ENCODE measurements at regions not wholly inside any gene's neighbourhood (a gene's known extent, or its start where the extent isn't known, plus 50 kb on each side); places are given as distances from the start of the nearest gene placed in this dataset.

DNA sequence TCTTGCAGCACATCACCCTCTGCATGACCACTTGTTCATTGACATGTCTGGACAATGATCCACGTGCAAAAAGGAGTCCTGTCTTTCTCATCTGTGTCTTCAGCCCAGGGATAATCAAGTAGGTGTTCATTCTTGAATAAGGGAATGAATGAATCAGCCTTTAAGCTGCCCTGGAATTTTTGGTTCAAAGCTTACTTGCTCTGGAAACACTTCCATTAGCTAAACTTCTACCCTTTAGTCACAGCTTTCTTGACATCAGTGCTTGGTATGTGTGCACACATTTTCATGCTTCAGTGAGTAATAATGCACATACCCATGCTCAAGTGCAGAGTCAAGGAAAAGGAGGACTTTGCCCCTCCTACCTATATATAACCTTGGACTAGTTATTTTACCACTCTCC is 103.0 kb upstream of the CDH13 start:
- Histone ChIP-seq H3K4me1 (no peaks in the 10 kb centered on the region), H3K27me3 (no peaks in the 10 kb centered on the region), H3K9me3 (peaks cover 0 to 3% (median 0%) of the 10 kb centered on the region in 4 donors), H3K4me3 (no peak overlapping the region), H3K36me3 (no peaks in the 10 kb centered on the region), H3K27ac (no peak overlapping the region)
- intact Hi-C loops (cut with DNase I) = no loop called here
- TF ChIP-seq POLR2A (IDR thresholded peaks at IDR 0.05) (no peak), POLR2AphosphoS5 (IDR thresholded peaks at IDR 0.05) (no peak), EP300 (IDR thresholded peaks at IDR 0.05) (no peak), CTCF (IDR thresholded peaks at IDR 0.05) (no peak)
- 36 to 63% methylated on average over 1 of the region's 1 CpG for WGBS, 2 donors
- DNase-seq = no peak

DNA sequence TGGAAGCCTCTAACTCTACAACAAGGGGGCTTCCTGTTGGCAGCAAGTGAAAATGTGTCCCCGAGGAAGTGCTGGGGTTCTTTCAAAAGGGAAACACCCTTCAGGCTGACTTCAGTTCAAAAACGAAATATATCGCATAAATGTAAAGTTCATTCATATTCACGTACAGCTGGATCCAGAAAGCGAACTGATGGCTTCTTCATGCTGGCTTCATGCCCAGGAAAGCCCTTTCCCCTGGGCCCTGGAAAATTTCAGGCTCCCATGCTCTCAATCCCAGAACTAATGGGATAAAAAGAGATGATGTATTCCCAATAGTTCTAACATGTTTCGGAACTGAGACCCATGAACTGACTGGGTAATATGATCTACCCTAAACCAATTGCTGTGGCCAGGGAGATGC is 104.7 kb upstream of the CDH13 start:
- Histone ChIP-seq H3K27me3 (no peaks in the 10 kb centered on the region), H3K9me3 (peaks cover 0 to 3% (median 0%) of the 10 kb centered on the region in 4 donors), H3K27ac (no peak overlapping the region), H3K4me1 (no peaks in the 10 kb centered on the region), H3K36me3 (no peaks in the 10 kb centered on the region), H3K4me3 (no peak overlapping the region)
- 78 to 83% methylated on average over 6 of the region's 6 CpGs for WGBS, 2 donors
- no peak for DNase-seq
- intact Hi-C loops (cut with DNase I) = no loop called here
- no peak for TF ChIP-seq CTCF (IDR thresholded peaks at IDR 0.05)
- no peak for TF ChIP-seq POLR2A (IDR thresholded peaks at IDR 0.05)
- no peak for TF ChIP-seq POLR2AphosphoS5 (IDR thresholded peaks at IDR 0.05)
- TF ChIP-seq EP300 (IDR thresholded peaks at IDR 0.05) = no peak

- Histone ChIP-seq H3K4me3 (no peak overlapping the region), H3K9me3 (peaks cover 0 to 3% (median 0%) of the 10 kb centered on the region in 4 donors), H3K27ac (no peak overlapping the region), H3K27me3 (no peaks in the 10 kb centered on the region), H3K4me1 (no peaks in the 10 kb centered on the region), H3K36me3 (no peaks in the 10 kb centered on the region)
- 43 to 62% methylated on average over 2 of the region's 2 CpGs for WGBS, 2 donors
- no peak for DNase-seq
- intact Hi-C loops (cut with DNase I) = no loop called here
- TF ChIP-seq CTCF (IDR thresholded peaks at IDR 0.05) (no peak), POLR2AphosphoS5 (IDR thresholded peaks at IDR 0.05) (no peak)
Observed at GRCh38 chr16:82518811-82519210, 108.0 kb upstream of the CDH13 start.

DNA sequence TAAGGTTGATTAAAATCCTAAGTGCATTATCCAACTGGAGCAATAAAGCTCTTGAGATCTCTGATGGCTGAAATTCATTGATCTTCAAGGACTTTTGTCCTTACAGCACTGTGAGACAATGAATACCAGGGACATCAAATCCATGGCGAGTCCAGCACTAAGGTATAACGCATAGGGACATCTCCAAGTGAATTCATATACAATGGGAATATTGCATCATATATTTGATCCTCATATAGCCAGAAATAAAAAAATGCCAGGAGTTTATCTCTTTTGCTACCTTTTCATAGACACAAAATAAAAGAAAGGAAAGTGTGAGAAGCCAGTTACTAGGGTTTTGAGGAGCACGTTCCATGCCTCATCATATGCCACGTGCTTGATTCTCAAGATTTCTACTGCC is 112.5 kb upstream of the CDH13 start:
- Histone ChIP-seq H3K36me3 (no peaks in the 10 kb centered on the region), H3K27ac (no peak overlapping the region), H3K27me3 (no peaks in the 10 kb centered on the region), H3K9me3 (no peaks in the 10 kb centered on the region), H3K4me1 (no peaks in the 10 kb centered on the region), H3K4me3 (no peak overlapping the region)
- no peak for DNase-seq
- WGBS, 2 donors = 72 to 85% methylated on average over 4 of the region's 4 CpGs
- TF ChIP-seq POLR2AphosphoS5 (IDR thresholded peaks at IDR 0.05) (no peak), EP300 (IDR thresholded peaks at IDR 0.05) (no peak), POLR2A (IDR thresholded peaks at IDR 0.05) (no peak), CTCF (IDR thresholded peaks at IDR 0.05) (no peak)
- intact Hi-C loops (cut with DNase I) = no loop called here

DNA sequence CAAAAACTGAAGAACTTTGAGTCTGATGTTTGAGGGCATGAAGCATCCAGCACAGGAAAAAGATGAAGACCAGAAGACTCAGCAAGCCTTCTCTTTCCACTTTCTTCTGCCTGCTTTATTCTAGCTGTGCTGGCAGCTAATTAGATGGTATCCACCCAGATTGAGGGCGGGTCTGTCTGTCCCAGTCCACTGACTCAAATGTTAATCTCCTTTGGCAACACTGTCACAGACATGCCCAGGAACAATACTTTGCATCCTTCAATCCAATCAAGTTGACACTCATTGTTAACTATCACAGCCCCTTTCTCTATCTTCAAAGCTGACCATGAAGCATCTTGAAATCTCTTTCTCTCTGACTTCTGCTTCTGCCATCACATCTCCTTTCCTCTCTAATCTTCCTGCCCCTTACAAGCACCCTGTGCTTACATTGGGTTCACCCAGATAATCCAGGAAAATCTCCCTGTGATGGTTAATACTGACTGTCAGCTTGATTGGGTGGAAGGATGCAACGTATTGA is 115.9 kb upstream of the CDH13 start:
- H3K27me3 ChIP-seq = no peaks in the 10 kb centered on the region
- intact Hi-C loops (cut with DNase I) = no loop called here
- peaks cover 0 to 8% (median 0%) of the 10 kb centered on the region in 4 donors for H3K9me3 ChIP-seq
- H3K36me3 ChIP-seq = no peaks in the 10 kb centered on the region
- no peak for TF ChIP-seq EP300 (IDR thresholded peaks at IDR 0.05)
- no peak for TF ChIP-seq CTCF (IDR thresholded peaks at IDR 0.05)
- TF ChIP-seq POLR2A (IDR thresholded peaks at IDR 0.05) = no peak
- no peak for TF ChIP-seq POLR2AphosphoS5 (IDR thresholded peaks at IDR 0.05)
- H3K4me1 ChIP-seq = no peaks in the 10 kb centered on the region
- no peak overlapping the region for H3K4me3 ChIP-seq
- DNase-seq = no peak
- 63 to 68% methylated on average over 2 of the region's 2 CpGs for WGBS, 2 donors
- H3K27ac ChIP-seq = no peak overlapping the region

All from sigmoid colon (tissue), 6 donors.